Right atrium auricular region (tissue), 2 donors: ENCODE measurements at regions not wholly inside any gene's neighbourhood (a gene's known extent, or its start where the extent isn't known, plus 50 kb on each side); places are given as distances from the start of the nearest gene placed in this dataset.

ENCODE experiments used
- DNase-seq: peaks from one replicate; pipeline ENCODE4 v3.0.0-alpha.2; 2019; ENCODE audit warnings: low spot score
- H3K27ac ChIP-seq, 2 donors: fragments of 200-600 bp; sonication (generic); 1 replicate in 1 of 2; 2 replicates in 1 of 2; pipeline ENCODE4 v1.5.1; 2016 to 2019
- H3K27me3 ChIP-seq, 2 donors: fragments of 200-600 bp; sonication (generic); one replicate each; pipeline versions ENCODE4 v1.5.1 to v1.6.0; 2017 to 2019
- H3K36me3 ChIP-seq: fragments of 200-600 bp; sonication (generic); one replicate; pipeline ENCODE4 v1.5.1; 2016
- H3K4me1 ChIP-seq, 2 donors: fragments of 200-600 bp; sonication (generic); one replicate each; pipeline versions ENCODE4 v1.5.1 to v1.6.0; 2017 to 2019
- H3K4me3 ChIP-seq, 2 donors: fragments of 200-600 bp; sonication (generic); 1 replicate in 1 of 2; 2 replicates in 1 of 2; pipeline ENCODE4 v1.5.1; 2017 to 2019; ENCODE audit warnings: mild to moderate bottlenecking in 1 of 2, moderate library complexity in 1 of 2
- H3K9me3 ChIP-seq, 2 donors: fragments of 200-600 bp; sonication (generic); one replicate each; pipeline ENCODE4 v1.5.1; 2019
- TF ChIP-seq, protein P1 (sequence below), 2 donors: fragments of 200-600 bp; sonication (generic); IDR thresholded peaks; one replicate each; pipeline ENCODE4 v1.5.1; 2019; ENCODE audit warnings: antibody characterized with exemption in 2 of 2

DNA sequence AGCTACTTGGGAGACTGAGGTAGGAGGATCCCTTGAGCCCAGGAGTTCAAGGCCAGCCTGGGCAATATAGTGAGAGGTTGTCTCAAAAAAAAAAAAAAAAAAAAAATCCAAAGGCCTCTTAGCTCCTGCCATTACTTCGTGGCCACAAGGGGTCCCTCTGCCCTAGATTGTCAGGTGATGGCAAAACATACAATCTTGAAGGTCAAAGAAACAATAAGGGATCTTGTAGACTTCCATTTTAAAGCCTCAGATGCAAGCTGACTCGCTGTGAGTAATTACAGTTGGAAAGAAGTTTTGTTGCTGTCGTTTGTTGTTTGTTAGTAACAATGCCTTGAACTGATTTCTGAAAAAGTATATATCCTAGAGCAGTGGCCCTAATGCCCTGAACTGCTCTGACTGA lies 55.9 kb upstream of the PLCL2 start:
- no peak overlapping the region for H3K4me3 ChIP-seq
- no peaks in the 10 kb centered on the region for H3K9me3 ChIP-seq
- TF ChIP-seq, protein P1, sequence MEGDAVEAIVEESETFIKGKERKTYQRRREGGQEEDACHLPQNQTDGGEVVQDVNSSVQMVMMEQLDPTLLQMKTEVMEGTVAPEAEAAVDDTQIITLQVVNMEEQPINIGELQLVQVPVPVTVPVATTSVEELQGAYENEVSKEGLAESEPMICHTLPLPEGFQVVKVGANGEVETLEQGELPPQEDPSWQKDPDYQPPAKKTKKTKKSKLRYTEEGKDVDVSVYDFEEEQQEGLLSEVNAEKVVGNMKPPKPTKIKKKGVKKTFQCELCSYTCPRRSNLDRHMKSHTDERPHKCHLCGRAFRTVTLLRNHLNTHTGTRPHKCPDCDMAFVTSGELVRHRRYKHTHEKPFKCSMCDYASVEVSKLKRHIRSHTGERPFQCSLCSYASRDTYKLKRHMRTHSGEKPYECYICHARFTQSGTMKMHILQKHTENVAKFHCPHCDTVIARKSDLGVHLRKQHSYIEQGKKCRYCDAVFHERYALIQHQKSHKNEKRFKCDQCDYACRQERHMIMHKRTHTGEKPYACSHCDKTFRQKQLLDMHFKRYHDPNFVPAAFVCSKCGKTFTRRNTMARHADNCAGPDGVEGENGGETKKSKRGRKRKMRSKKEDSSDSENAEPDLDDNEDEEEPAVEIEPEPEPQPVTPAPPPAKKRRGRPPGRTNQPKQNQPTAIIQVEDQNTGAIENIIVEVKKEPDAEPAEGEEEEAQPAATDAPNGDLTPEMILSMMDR (IDR thresholded peaks at IDR 0.05) = peak in 1 of 2 donors; percentile 29
- no peaks in the 10 kb centered on the region for H3K27me3 ChIP-seq
- H3K27ac ChIP-seq = no peak overlapping the region
- no peaks in the 10 kb centered on the region for H3K36me3 ChIP-seq
- peaks cover 0 to 12% of the 10 kb centered on the region in 2 donors for H3K4me1 ChIP-seq
- DNase-seq = no peak

DNA sequence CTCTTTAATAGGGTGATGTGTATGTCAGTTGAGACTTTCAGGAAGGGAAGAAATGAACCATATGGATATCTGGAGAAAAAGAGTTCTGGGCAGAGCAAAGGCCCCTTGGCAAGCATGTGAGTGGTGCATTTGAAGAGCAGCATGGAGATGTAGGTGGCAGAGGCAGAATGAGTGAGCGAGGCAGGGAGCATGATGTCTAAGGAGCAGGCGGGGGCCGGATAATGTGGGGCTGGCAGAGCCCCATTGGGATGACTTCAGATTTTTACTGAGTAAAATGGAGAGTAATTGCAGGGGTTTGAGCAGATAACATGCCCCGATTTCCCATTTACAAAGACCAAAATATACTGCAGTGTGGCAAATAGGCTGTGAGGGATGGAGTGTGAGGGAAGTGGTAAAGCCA lies 52.9 kb upstream of the PLCL2 start:
- Histone ChIP-seq H3K27ac (no peak overlapping the region), H3K36me3 (no peaks in the 10 kb centered on the region), H3K4me1 (peaks cover 0 to 17% of the 10 kb centered on the region in 2 donors), H3K9me3 (no peaks in the 10 kb centered on the region), H3K27me3 (no peaks in the 10 kb centered on the region), H3K4me3 (no peak overlapping the region)
- TF ChIP-seq, protein P1 (IDR thresholded peaks at IDR 0.05) = no peak
- DNase-seq = no peak

DNA sequence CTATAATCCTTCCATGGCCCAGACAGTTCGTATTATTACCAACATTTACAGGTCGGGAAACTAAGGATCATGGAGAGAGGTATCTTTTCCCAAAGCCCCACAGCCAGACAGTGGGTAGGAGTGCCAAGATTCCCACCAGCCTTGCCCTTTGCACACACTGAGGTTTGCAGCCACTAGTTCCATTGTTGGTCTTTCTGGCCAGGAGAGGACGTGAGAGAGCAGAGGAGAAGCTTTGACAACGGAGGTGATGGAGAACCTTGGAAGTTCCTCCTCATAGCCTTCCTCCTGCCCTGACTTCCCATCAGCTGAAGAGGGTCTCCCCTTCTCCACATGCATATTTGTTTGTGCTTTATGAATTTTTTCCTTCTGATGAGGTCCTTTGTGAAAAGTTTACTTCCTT lies 50.5 kb upstream of the PLCL2 start:
- Histone ChIP-seq H3K4me3 (no peak overlapping the region), H3K27ac (peak overlapping the region; percentile 54 to 83), H3K9me3 (no peaks in the 10 kb centered on the region), H3K4me1 (peaks cover 0 to 39% of the 10 kb centered on the region in 2 donors), H3K36me3 (no peaks in the 10 kb centered on the region), H3K27me3 (no peaks in the 10 kb centered on the region)
- no peak for DNase-seq
- TF ChIP-seq, protein P1 (IDR thresholded peaks at IDR 0.05) = no peak

DNA sequence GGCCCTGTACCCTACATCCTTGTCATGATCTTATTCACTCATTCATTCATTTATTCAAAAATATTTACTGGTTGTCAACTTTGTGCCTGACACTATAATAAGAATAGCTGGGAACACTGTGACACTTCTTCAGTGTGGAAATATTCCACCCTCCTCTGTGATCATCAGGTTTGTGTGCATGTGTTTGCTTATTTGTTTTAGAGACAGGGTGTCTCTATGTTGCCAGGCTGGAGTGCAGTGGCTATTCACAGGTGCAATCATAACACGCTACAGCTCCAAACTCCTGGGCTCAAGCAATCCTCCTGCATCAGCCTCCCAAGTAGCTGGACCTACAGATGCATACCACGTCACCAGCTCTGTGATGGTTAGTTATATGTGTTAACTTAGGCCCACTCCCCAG lies 50.0 kb upstream of the PLCL2 start:
- Histone ChIP-seq H3K4me3 (no peak overlapping the region), H3K4me1 (peaks cover 0 to 42% of the 10 kb centered on the region in 2 donors), H3K27ac (peak overlapping the region; percentile 65 to 83), H3K9me3 (no peaks in the 10 kb centered on the region), H3K27me3 (no peaks in the 10 kb centered on the region), H3K36me3 (no peaks in the 10 kb centered on the region)
- no peak for DNase-seq
- TF ChIP-seq, protein P1 (IDR thresholded peaks at IDR 0.05) = no peak
